Thyroid gland (tissue), 4 donors: ENCODE measurements at regions not wholly inside any gene's neighbourhood (a gene's known extent, or its start where the extent isn't known, plus 50 kb on each side); places are given as distances from the start of the nearest gene placed in this dataset.
"Not testable (repeated sequence)": the region's sequence is repeated elsewhere in the genome, so short reads cannot be mapped to it uniquely, and the experiment has no call there.

Source experiments
- DNase-seq, 2 donors: peaks; one replicate each; pipeline ENCODE4 v3.0.0-alpha.2; 2019
- H3K27ac ChIP-seq, 3 donors: fragments of 200-600 bp; sonication (generic); 1 replicate in 2 of 3; 2 replicates in 1 of 3; pipeline ENCODE4 v1.5.1; 2016 to 2019; ENCODE audit warnings: mild to moderate bottlenecking in 1 of 3, moderate library complexity in 1 of 3
- H3K27me3 ChIP-seq: fragments of 200-600 bp; sonication (generic); one replicate; pipeline ENCODE4 v1.5.1; 2019
- H3K36me3 ChIP-seq, 2 donors: fragments of 200-600 bp; sonication (generic); one replicate each; pipeline ENCODE4 v1.5.1; 2016 to 2019
- H3K4me1 ChIP-seq, 2 donors: fragments of 200-600 bp; sonication (generic); one replicate each; pipeline ENCODE4 v1.5.1; 2017 to 2019
- H3K4me3 ChIP-seq, 3 donors: fragments of 200-600 bp; sonication (generic); replicated peaks in 1 of 3; 1 replicate in 2 of 3; 2 replicates in 1 of 3; pipeline ENCODE4 v1.5.1; 2016; ENCODE audit warnings: mild to moderate bottlenecking in 1 of 3
- H3K9me3 ChIP-seq: fragments of 200-600 bp; sonication (generic); one replicate; pipeline ENCODE4 v1.5.1; 2017
- POLR2A ChIP-seq, 2 donors: fragments of 450-650 bp; IDR thresholded peaks; one replicate each; pipeline ENCODE4 v1.6.1; 2017; ENCODE audit warnings: antibody characterized with exemption in 2 of 2, mild to moderate bottlenecking in 2 of 2, moderate library complexity in 1 of 2
- WGBS, 2 donors: methylation state at CpG; one replicate each; pipeline ENCODE4 v1.1.5; 2017; 5-methylcytosine and 5-hydroxymethylcytosine counted together
- intact Hi-C: fragments of 100-400 bp; cut with DNase I; formaldehyde crosslinking; loops from one replicate; pipeline ENCODE4 v1.15.1; 2023
- TF ChIP-seq, protein P1 (sequence below), 6 experiments: fragments of 200-600 bp in 3 of 6; fragments of 450-650 bp in 3 of 6; sonication (generic) in 3 of 6; IDR thresholded peaks; one replicate each; pipeline ENCODE4 v1.5.1; 2016 to 2019; ENCODE audit warnings: antibody characterized with exemption in 6 of 6, mild to moderate bottlenecking in 2 of 6, inconsistent platforms in 1 of 6, moderate library complexity in 1 of 6

DNA sequence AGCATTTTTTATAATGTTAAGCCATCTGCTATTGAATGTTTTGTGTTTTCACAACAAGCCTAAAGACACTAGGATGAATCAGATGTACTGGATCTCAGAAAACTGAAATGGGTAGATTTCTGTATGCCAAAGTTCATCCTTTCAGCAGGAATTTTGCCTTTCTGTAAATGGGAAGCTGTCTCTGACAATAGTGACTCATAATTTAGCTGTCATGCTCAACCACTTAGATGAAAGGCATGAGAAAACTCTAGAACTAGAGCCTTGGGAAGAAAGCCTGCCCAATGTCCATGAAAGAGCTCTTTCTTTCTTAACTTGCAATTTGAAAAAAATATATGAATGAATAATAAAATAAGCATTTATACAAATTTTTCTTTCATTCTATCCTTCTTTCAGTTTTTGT, 616.0 kb upstream of the EDIL3 start:
- H3K9me3 ChIP-seq: no peaks in the 10 kb centered on the region
- no peaks in the 10 kb centered on the region for H3K27me3 ChIP-seq
- no peak for DNase-seq
- no peak overlapping the region for H3K4me3 ChIP-seq
- no peak overlapping the region for H3K27ac ChIP-seq
- no peaks in the 10 kb centered on the region for H3K4me1 ChIP-seq
- no peaks in the 10 kb centered on the region for H3K36me3 ChIP-seq
- intact Hi-C loops: no loop called here
- TF ChIP-seq POLR2A (IDR thresholded peaks at IDR 0.05): no peak
- TF ChIP-seq, protein P1, sequence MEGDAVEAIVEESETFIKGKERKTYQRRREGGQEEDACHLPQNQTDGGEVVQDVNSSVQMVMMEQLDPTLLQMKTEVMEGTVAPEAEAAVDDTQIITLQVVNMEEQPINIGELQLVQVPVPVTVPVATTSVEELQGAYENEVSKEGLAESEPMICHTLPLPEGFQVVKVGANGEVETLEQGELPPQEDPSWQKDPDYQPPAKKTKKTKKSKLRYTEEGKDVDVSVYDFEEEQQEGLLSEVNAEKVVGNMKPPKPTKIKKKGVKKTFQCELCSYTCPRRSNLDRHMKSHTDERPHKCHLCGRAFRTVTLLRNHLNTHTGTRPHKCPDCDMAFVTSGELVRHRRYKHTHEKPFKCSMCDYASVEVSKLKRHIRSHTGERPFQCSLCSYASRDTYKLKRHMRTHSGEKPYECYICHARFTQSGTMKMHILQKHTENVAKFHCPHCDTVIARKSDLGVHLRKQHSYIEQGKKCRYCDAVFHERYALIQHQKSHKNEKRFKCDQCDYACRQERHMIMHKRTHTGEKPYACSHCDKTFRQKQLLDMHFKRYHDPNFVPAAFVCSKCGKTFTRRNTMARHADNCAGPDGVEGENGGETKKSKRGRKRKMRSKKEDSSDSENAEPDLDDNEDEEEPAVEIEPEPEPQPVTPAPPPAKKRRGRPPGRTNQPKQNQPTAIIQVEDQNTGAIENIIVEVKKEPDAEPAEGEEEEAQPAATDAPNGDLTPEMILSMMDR (IDR thresholded peaks at IDR 0.05): no peak

DNA sequence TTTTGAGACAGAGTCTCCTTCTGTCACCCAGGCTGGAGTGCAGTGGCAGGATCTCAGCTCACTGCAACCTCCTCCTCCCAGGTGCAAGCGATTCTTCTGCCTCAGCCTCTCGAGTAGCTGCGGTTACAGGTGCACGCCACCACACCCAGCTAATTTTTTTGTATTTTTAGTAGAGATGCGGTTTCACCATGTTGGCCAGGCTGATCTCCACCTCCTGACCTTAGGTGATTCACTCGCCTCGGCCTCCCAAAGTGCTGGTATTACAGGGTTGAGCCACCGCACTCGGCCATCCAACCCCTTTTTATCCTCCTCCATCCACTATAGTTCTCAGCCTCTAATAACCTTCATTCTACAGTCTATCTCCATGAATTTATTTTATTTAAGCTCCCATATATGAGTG, 617.3 kb upstream of the EDIL3 start:
- H3K27ac ChIP-seq, intact Hi-C loops, H3K27me3 ChIP-seq, DNase-seq, H3K9me3 ChIP-seq, H3K36me3 ChIP-seq, H3K4me1 ChIP-seq, H3K4me3 ChIP-seq: not testable (repeated sequence)
- WGBS, 2 donors: 90 to 93% methylated on average over 9 of the region's 9 CpGs

DNA sequence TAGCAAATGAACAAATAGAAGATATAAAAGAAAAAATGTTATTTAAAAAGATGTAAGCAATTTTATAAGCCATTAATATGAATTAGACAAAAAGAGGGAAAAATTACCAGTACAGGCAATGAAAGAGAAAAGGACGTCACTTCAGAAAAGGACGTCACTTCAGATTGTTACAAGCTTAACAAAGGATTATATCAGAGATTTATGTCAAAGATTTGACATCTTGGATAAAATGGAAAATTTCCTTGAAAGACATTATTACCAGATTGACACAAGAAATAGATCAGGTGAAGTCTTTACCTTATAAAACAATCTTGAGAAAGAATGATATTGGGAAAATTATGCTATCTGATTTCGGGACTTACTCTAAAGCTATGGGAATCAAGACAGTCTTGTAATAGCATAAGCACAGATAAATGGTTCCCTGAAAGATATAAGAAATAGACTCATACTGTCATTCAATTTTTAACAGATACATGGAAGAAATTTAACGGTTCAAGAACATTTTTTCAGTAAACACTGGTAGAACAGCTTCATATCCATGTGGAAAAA, 625.4 kb upstream of the EDIL3 start:
- Histone ChIP-seq H3K36me3 (no peaks in the 10 kb centered on the region), H3K4me3 (no peak overlapping the region), H3K27ac (no peak overlapping the region), H3K4me1 (no peaks in the 10 kb centered on the region), H3K9me3 (no peaks in the 10 kb centered on the region), H3K27me3 (no peaks in the 10 kb centered on the region)
- no peak for TF ChIP-seq POLR2A (IDR thresholded peaks at IDR 0.05)
- TF ChIP-seq, protein P1 (IDR thresholded peaks at IDR 0.05): no peak
- intact Hi-C loops: no loop called here
- WGBS, 2 donors: 88% methylated on average over 4 of the region's 4 CpGs
- DNase-seq: no peak

DNA sequence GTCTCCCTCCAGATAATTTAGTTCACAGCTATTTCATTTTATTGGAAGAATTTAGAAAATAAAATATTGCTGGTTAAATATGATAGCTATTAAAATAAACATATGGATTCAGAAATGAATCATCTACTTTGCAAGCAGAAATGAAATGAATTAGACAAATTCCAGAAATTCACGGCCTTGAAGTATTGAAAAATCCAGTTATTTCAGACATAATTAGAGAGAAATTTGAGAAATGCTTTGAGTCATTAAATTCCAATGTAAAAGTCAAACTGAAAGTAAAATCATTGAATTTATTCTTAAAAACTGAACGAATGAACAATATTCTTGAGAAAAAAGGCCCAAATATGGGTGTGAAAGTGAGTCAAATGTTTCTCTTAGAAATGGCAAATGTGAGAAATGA, 632.6 kb upstream of the EDIL3 start:
- Histone ChIP-seq H3K9me3 (no peaks in the 10 kb centered on the region), H3K27me3 (no peaks in the 10 kb centered on the region), H3K4me3 (no peak overlapping the region), H3K36me3 (no peaks in the 10 kb centered on the region), H3K27ac (no peak overlapping the region), H3K4me1 (no peaks in the 10 kb centered on the region)
- DNase-seq: no peak
- intact Hi-C loops: no loop called here
- 79 to 81% methylated on average over 2 of the region's 2 CpGs for WGBS, 2 donors
- TF ChIP-seq, protein P1 (IDR thresholded peaks at IDR 0.05): no peak
- no peak for TF ChIP-seq POLR2A (IDR thresholded peaks at IDR 0.05)

DNA sequence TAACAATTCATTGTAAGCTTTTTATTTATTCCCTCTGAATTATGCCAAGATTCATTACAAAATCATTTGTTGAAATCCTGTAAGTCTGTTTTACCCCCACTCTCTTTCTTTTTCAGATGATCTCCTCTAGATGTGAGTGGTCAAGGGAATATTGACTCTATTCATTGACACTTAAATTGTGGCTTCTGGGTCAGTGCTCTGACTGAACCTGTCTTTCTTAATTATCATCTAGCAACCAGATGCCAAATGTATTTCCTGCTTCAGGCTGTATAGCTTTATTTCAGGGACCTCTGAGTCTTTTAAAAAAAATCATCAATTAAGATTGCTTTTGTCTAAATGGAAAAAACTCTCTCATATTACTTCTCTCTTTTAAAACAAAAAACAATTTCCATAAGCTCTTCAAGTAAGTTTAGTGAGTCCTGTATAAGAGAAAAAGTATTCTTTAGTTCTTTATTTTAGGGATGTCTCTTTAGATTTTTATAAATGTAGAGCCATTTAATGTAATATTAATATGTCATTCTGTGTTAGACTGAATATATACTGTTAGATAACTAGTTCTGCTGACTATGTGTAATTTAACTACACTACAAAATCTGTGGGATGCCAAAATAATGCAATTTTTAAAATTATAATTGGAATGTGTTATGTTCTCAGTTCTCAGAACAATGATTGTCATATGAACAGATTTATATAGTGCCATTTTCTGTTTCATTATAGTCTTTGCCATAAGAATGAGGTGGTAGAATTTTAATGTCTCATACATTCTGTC, 645.8 kb upstream of the EDIL3 start:
- no peaks in the 10 kb centered on the region for H3K36me3 ChIP-seq
- no peak overlapping the region for H3K27ac ChIP-seq
- H3K27me3 ChIP-seq: no peaks in the 10 kb centered on the region
- DNase-seq: no peak
- no peaks in the 10 kb centered on the region for H3K4me1 ChIP-seq
- no peak overlapping the region for H3K4me3 ChIP-seq
- no peaks in the 10 kb centered on the region for H3K9me3 ChIP-seq
- TF ChIP-seq, protein P1 (IDR thresholded peaks at IDR 0.05): no peak
- intact Hi-C loops: no loop called here
